GM18909 (cell line): ENCODE measurements at regions not wholly inside any gene's neighbourhood (a gene's known extent, or its start where the extent isn't known, plus 50 kb on each side); places are given as distances from the start of the nearest gene placed in this dataset.

ENCODE experiments used
- ATAC-seq: cut with Tn5 transposase; IDR thresholded peaks from one replicate; pipeline ENCODE4 v1.9.1; 2021; ENCODE audit warnings: mild to moderate bottlenecking; ENCODE audit not compliant: unreplicated experiment, poor library complexity

- ATAC-seq, result peak; percentile 54
Measured at GRCh38 chr6:25035512-25036435, 100.0 kb upstream of the RIPOR2 start.

- no peak for ATAC-seq
Measured at GRCh38 chr6:25036461-25036860, 100.7 kb upstream of the RIPOR2 start.

GRCh38 chr6:25038300-25038699, 102.5 kb upstream of the RIPOR2 start:
- ATAC-seq, result no peak

GRCh38 chr6:25038999-25039398, 103.2 kb upstream of the RIPOR2 start:
- no peak for ATAC-seq

- ATAC-seq, result peak; percentile 22
Measured at GRCh38 chr6:25041485-25042035, 105.8 kb upstream of the RIPOR2 start.

GRCh38 chr6:25042036-25042521, 106.3 kb upstream of the RIPOR2 start:
- ATAC-seq, result peak; percentile 60

GRCh38 chr6:25042536-25042935, 106.8 kb upstream of the RIPOR2 start:
- peak; percentile 27 for ATAC-seq

GRCh38 chr6:25042984-25043725, 107.4 kb upstream of the RIPOR2 start:
- ATAC-seq, result no peak

GRCh38 chr6:25043892-25044291, 108.1 kb upstream of the RIPOR2 start:
- no peak for ATAC-seq

- no peak for ATAC-seq
Measured at GRCh38 chr6:25046942-25047341, 111.2 kb upstream of the RIPOR2 start.

GRCh38 chr6:25050356-25050755, 114.6 kb upstream of the RIPOR2 start:
- ATAC-seq, result no peak

- ATAC-seq, result no peak
Measured at GRCh38 chr6:25051083-25051482, 115.3 kb upstream of the RIPOR2 start.

GRCh38 chr6:25052181-25052580, 116.4 kb upstream of the RIPOR2 start:
- no peak for ATAC-seq

GRCh38 chr6:25053875-25054371, 118.2 kb upstream of the RIPOR2 start:
- ATAC-seq, result peak; percentile 73

- no peak for ATAC-seq
Measured at GRCh38 chr6:25054469-25054868, 118.7 kb upstream of the RIPOR2 start.

- ATAC-seq, result peak; percentile 80
Measured at GRCh38 chr6:25056130-25056529, 120.4 kb upstream of the RIPOR2 start.

GRCh38 chr6:25057111-25057905, 121.5 kb upstream of the RIPOR2 start:
- no peak for ATAC-seq

- ATAC-seq, result no peak
Measured at GRCh38 chr6:25058441-25058840, 122.7 kb upstream of the RIPOR2 start.

- ATAC-seq, result no peak
Measured at GRCh38 chr6:25058941-25059340, 123.2 kb upstream of the RIPOR2 start.

- no peak for ATAC-seq
Measured at GRCh38 chr6:25060522-25060921, 124.8 kb upstream of the RIPOR2 start.
